Epithelial cell of proximal tubule (primary cell): ENCODE measurements at regions not wholly inside any gene's neighbourhood (a gene's known extent, or its start where the extent isn't known, plus 50 kb on each side); places are given as distances from the start of the nearest gene placed in this dataset.
A peak's percentile ranks its signal among the peaks of the same experiment; 100 is the strongest.

ENCODE experiments used
- DNase-seq: peaks from one replicate; pipeline ENCODE4 v3.0.0-alpha.2; 2011; ENCODE audit warnings: low read depth
- H3K4me3 ChIP-seq: 2 replicates; pipeline ENCODE4 v1.5.1; 2011; ENCODE audit warnings: low read depth, mild to moderate bottlenecking, low read length
- CTCF ChIP-seq: conservative IDR thresholded peaks from 2 replicates; pipeline ENCODE4 v1.5.1; 2012; ENCODE audit warnings: low read depth, mild to moderate bottlenecking, low read length

GRCh38 chr18:60962625-60963024 lies 370.6 kb upstream of the CDH20 start:
- no peak for DNase-seq
- no peak for TF ChIP-seq CTCF

GRCh38 chr18:60965856-60966255 lies 367.4 kb upstream of the CDH20 start:
- H3K4me3 ChIP-seq = no peak overlapping the region
- no peak for TF ChIP-seq CTCF
- DNase-seq = no peak

More at GRCh38 chr18:60962625-60963024, 370.6 kb upstream of the CDH20 start:
- no peak overlapping the region for H3K4me3 ChIP-seq

- no peak for DNase-seq
- TF ChIP-seq CTCF = no peak
- no peak overlapping the region for H3K4me3 ChIP-seq
Observed at GRCh38 chr18:60966876-60967275, 366.4 kb upstream of the CDH20 start.

- no peak for TF ChIP-seq CTCF
- no peak for DNase-seq
Observed at GRCh38 chr18:60975420-60975819, 357.8 kb upstream of the CDH20 start.

GRCh38 chr18:60976976-60977375 lies 356.3 kb upstream of the CDH20 start:
- no peak overlapping the region for H3K4me3 ChIP-seq
- no peak for DNase-seq
- TF ChIP-seq CTCF = no peak

More at GRCh38 chr18:60975420-60975819, 357.8 kb upstream of the CDH20 start:
- no peak overlapping the region for H3K4me3 ChIP-seq

GRCh38 chr18:60978338-60978737 lies 354.9 kb upstream of the CDH20 start:
- no peak overlapping the region for H3K4me3 ChIP-seq
- peak; percentile 25 for DNase-seq
- TF ChIP-seq CTCF = no peak

GRCh38 chr18:60980422-60981005 lies 352.7 kb upstream of the CDH20 start:
- no peak for DNase-seq
- no peak overlapping the region for H3K4me3 ChIP-seq
- no peak for TF ChIP-seq CTCF
